ENCODE measurements at regions not wholly inside any gene's neighbourhood (a gene's known extent, or its start where the extent isn't known, plus 50 kb on each side); places are given as distances from the start of the nearest gene placed in this dataset.

DNA sequence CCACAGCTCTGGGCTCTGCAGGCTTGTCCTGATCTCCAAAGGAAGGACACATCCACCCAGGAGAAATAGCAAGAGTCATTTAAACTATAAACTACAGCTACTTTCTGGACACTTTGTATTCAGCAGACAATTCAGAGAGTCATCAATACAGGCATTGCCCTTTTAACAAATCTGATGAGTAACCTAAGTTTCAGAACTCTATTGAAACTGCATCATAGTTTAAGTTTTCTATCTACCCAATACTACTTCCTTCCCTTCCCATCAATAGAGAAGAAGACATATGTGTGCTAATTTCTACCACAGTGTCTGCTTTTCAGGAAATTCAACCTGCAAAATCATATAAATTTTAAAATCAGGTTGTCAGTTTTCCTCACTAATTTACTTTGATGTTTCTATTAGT lies 736.5 kb downstream of the IGSF11 start:
- TF ChIP-seq, protein P1, sequence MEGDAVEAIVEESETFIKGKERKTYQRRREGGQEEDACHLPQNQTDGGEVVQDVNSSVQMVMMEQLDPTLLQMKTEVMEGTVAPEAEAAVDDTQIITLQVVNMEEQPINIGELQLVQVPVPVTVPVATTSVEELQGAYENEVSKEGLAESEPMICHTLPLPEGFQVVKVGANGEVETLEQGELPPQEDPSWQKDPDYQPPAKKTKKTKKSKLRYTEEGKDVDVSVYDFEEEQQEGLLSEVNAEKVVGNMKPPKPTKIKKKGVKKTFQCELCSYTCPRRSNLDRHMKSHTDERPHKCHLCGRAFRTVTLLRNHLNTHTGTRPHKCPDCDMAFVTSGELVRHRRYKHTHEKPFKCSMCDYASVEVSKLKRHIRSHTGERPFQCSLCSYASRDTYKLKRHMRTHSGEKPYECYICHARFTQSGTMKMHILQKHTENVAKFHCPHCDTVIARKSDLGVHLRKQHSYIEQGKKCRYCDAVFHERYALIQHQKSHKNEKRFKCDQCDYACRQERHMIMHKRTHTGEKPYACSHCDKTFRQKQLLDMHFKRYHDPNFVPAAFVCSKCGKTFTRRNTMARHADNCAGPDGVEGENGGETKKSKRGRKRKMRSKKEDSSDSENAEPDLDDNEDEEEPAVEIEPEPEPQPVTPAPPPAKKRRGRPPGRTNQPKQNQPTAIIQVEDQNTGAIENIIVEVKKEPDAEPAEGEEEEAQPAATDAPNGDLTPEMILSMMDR (IDR thresholded peaks at IDR 0.05), result no peak
- TF ChIP-seq POLR2A (IDR thresholded peaks at IDR 0.05), result no peak

Data from adrenal gland (tissue), 5 donors.